ENCODE measurements at regions not wholly inside any gene's neighbourhood (a gene's known extent, or its start where the extent isn't known, plus 50 kb on each side); places are given as distances from the start of the nearest gene placed in this dataset.

- TF ChIP-seq POLR2A (IDR thresholded peaks at IDR 0.05) (no peak), CTCF (IDR thresholded peaks at IDR 0.05) (no peak)
Observed at GRCh38 chr3:22249658-22250057, 498.6 kb upstream of the ZNF385D start.
